ENCODE measurements at regions not wholly inside any gene's neighbourhood (a gene's known extent, or its start where the extent isn't known, plus 50 kb on each side); places are given as distances from the start of the nearest gene placed in this dataset.

GRCh38 chr3:118466795-118467330 is 567.8 kb downstream of the IGSF11 start:
- Histone ChIP-seq H2BK5ac (ENCODE audit: low read length) (no peak overlapping the region), H3K27me3 (ENCODE audit: insufficient read depth, low read length, poor library complexity) (no peaks in the 10 kb centered on the region), H3K4ac (ENCODE audit: low read depth, low read length) (no peak overlapping the region), H3K23ac (ENCODE audit: low read length) (no peak overlapping the region), H3K79me1 (ENCODE audit: low read length) (no peaks in the 10 kb centered on the region), H3K9ac (ENCODE audit: low read length) (no peak overlapping the region), H3K4me1 (ENCODE audit: control insufficient read depth, low read depth, low read length) (no peaks in the 10 kb centered on the region), H2BK120ac (ENCODE audit: low read depth, low read length) (no peak overlapping the region), H4K8ac (ENCODE audit: low read depth, low read length) (no peak overlapping the region), H2BK15ac (replicated peaks; ENCODE audit: low read depth) (no peak overlapping the region), H4K5ac (ENCODE audit: low read length) (no peak overlapping the region), H3K36me3 (ENCODE audit: control insufficient read depth, insufficient read depth, low read length) (no peaks in the 10 kb centered on the region), H2AK5ac (ENCODE audit: low read length) (no peak overlapping the region), H3K79me2 (ENCODE audit: control insufficient read depth, insufficient read depth, low read length) (no peaks in the 10 kb centered on the region), H3K56ac (ENCODE audit: low read length) (no peak overlapping the region), H3K27ac (ENCODE audit: low read depth, low read length) (no peak overlapping the region), H3K4me2 (ENCODE audit: low read length) (no peak overlapping the region), H3K18ac (ENCODE audit: low read length) (no peak overlapping the region), H3K4me3 (ENCODE audit: low read length) (no peak overlapping the region)
- DNase-seq: no peak
- no CpG with 5 or more reads among the region's 2 CpGs for WGBS (ENCODE audit: extremely low coverage, insufficient coverage, low lambda C conversion rate)

GRCh38 chr3:118468801-118469200 is 565.8 kb downstream of the IGSF11 start:
- Histone ChIP-seq H3K27ac (ENCODE audit: low read depth, low read length) (no peak overlapping the region), H3K18ac (ENCODE audit: low read length) (no peak overlapping the region), H2BK120ac (ENCODE audit: low read depth, low read length) (no peak overlapping the region), H3K4me2 (ENCODE audit: low read length) (no peak overlapping the region), H2BK15ac (replicated peaks; ENCODE audit: low read depth) (no peak overlapping the region), H3K23ac (ENCODE audit: low read length) (no peak overlapping the region), H2BK5ac (ENCODE audit: low read length) (no peak overlapping the region), H3K4ac (ENCODE audit: low read depth, low read length) (no peak overlapping the region), H2AK5ac (ENCODE audit: low read length) (no peak overlapping the region), H4K5ac (ENCODE audit: low read length) (no peak overlapping the region), H3K79me2 (ENCODE audit: control insufficient read depth, insufficient read depth, low read length) (no peaks in the 10 kb centered on the region), H3K56ac (ENCODE audit: low read length) (no peak overlapping the region), H3K4me1 (ENCODE audit: control insufficient read depth, low read depth, low read length) (no peaks in the 10 kb centered on the region), H3K27me3 (ENCODE audit: insufficient read depth, low read length, poor library complexity) (no peaks in the 10 kb centered on the region), H3K9ac (ENCODE audit: low read length) (no peak overlapping the region), H3K36me3 (ENCODE audit: control insufficient read depth, insufficient read depth, low read length) (no peaks in the 10 kb centered on the region), H3K4me3 (ENCODE audit: low read length) (no peak overlapping the region), H3K79me1 (ENCODE audit: low read length) (no peaks in the 10 kb centered on the region), H4K8ac (ENCODE audit: low read depth, low read length) (no peak overlapping the region)
- DNase-seq: no peak

- no peak overlapping the region for H3K9ac ChIP-seq (ENCODE audit: low read length)
- WGBS (ENCODE audit: extremely low coverage, insufficient coverage, low lambda C conversion rate): no CpG with 5 or more reads among the region's 1 CpG
These were observed 562.1 kb downstream of the IGSF11 start for GRCh38 chr3:118472586-118472985.

GRCh38 chr3:118473343-118473742 is 561.3 kb downstream of the IGSF11 start:
- Histone ChIP-seq H3K27me3 (ENCODE audit: insufficient read depth, low read length, poor library complexity) (no peaks in the 10 kb centered on the region), H3K79me1 (ENCODE audit: low read length) (no peaks in the 10 kb centered on the region), H2BK5ac (ENCODE audit: low read length) (no peak overlapping the region), H3K18ac (ENCODE audit: low read length) (no peak overlapping the region), H4K8ac (ENCODE audit: low read depth, low read length) (no peak overlapping the region), H2BK120ac (ENCODE audit: low read depth, low read length) (no peak overlapping the region), H3K4ac (ENCODE audit: low read depth, low read length) (no peak overlapping the region), H2BK15ac (replicated peaks; ENCODE audit: low read depth) (no peak overlapping the region), H3K4me3 (ENCODE audit: low read length) (no peak overlapping the region), H3K79me2 (ENCODE audit: control insufficient read depth, insufficient read depth, low read length) (no peaks in the 10 kb centered on the region), H3K9ac (ENCODE audit: low read length) (no peak overlapping the region), H3K27ac (ENCODE audit: low read depth, low read length) (no peak overlapping the region), H3K56ac (ENCODE audit: low read length) (no peak overlapping the region), H2AK5ac (ENCODE audit: low read length) (no peak overlapping the region), H3K23ac (ENCODE audit: low read length) (no peak overlapping the region), H3K36me3 (ENCODE audit: control insufficient read depth, insufficient read depth, low read length) (no peaks in the 10 kb centered on the region), H3K4me1 (ENCODE audit: control insufficient read depth, low read depth, low read length) (no peaks in the 10 kb centered on the region), H4K5ac (ENCODE audit: low read length) (no peak overlapping the region), H3K4me2 (ENCODE audit: low read length) (no peak overlapping the region)
- DNase-seq: no peak

More at GRCh38 chr3:118472586-118472985, 562.1 kb downstream of the IGSF11 start:
- H3K4ac ChIP-seq (ENCODE audit: low read depth, low read length): no peak overlapping the region
- no peak overlapping the region for H4K5ac ChIP-seq (ENCODE audit: low read length)
- no peak overlapping the region for H2AK5ac ChIP-seq (ENCODE audit: low read length)
- H3K56ac ChIP-seq (ENCODE audit: low read length): no peak overlapping the region
- H2BK120ac ChIP-seq (ENCODE audit: low read depth, low read length): no peak overlapping the region
- no peak overlapping the region for H2BK5ac ChIP-seq (ENCODE audit: low read length)
- no peaks in the 10 kb centered on the region for H3K79me1 ChIP-seq (ENCODE audit: low read length)
- no peak for DNase-seq
- no peak overlapping the region for H4K8ac ChIP-seq (ENCODE audit: low read depth, low read length)
- no peaks in the 10 kb centered on the region for H3K27me3 ChIP-seq (ENCODE audit: insufficient read depth, low read length, poor library complexity)
- no peaks in the 10 kb centered on the region for H3K79me2 ChIP-seq (ENCODE audit: control insufficient read depth, insufficient read depth, low read length)
- H3K36me3 ChIP-seq (ENCODE audit: control insufficient read depth, insufficient read depth, low read length): no peaks in the 10 kb centered on the region
- no peak overlapping the region for H3K18ac ChIP-seq (ENCODE audit: low read length)
- H3K4me1 ChIP-seq (ENCODE audit: control insufficient read depth, low read depth, low read length): no peaks in the 10 kb centered on the region
- no peak overlapping the region for H2BK15ac ChIP-seq (replicated peaks; ENCODE audit: low read depth)
- H3K4me2 ChIP-seq (ENCODE audit: low read length): no peak overlapping the region
- no peak overlapping the region for H3K27ac ChIP-seq (ENCODE audit: low read depth, low read length)
- no peak overlapping the region for H3K4me3 ChIP-seq (ENCODE audit: low read length)
- no peak overlapping the region for H3K23ac ChIP-seq (ENCODE audit: low read length)

GRCh38 chr3:118476885-118477618 is 557.6 kb downstream of the IGSF11 start:
- H3K56ac ChIP-seq (ENCODE audit: low read length): no peak overlapping the region
- no peak overlapping the region for H3K4me3 ChIP-seq (ENCODE audit: low read length)
- H2BK5ac ChIP-seq (ENCODE audit: low read length): no peak overlapping the region
- no peak overlapping the region for H3K4me2 ChIP-seq (ENCODE audit: low read length)
- H3K79me2 ChIP-seq (ENCODE audit: control insufficient read depth, insufficient read depth, low read length): no peaks in the 10 kb centered on the region
- no peak overlapping the region for H3K9ac ChIP-seq (ENCODE audit: low read length)
- H2BK15ac ChIP-seq (replicated peaks; ENCODE audit: low read depth): no peak overlapping the region
- H3K4me1 ChIP-seq (ENCODE audit: control insufficient read depth, low read depth, low read length): no peaks in the 10 kb centered on the region
- DNase-seq: no peak
- H3K36me3 ChIP-seq (ENCODE audit: control insufficient read depth, insufficient read depth, low read length): no peaks in the 10 kb centered on the region
- no peak overlapping the region for H4K8ac ChIP-seq (ENCODE audit: low read depth, low read length)
- H3K27ac ChIP-seq (ENCODE audit: low read depth, low read length): no peak overlapping the region
- no peak overlapping the region for H2BK120ac ChIP-seq (ENCODE audit: low read depth, low read length)
- no peak overlapping the region for H3K4ac ChIP-seq (ENCODE audit: low read depth, low read length)
- no peak overlapping the region for H2AK5ac ChIP-seq (ENCODE audit: low read length)
- no peak overlapping the region for H3K18ac ChIP-seq (ENCODE audit: low read length)
- H3K27me3 ChIP-seq (ENCODE audit: insufficient read depth, low read length, poor library complexity): no peaks in the 10 kb centered on the region
- H3K23ac ChIP-seq (ENCODE audit: low read length): no peak overlapping the region
- no peaks in the 10 kb centered on the region for H3K79me1 ChIP-seq (ENCODE audit: low read length)
- WGBS (ENCODE audit: extremely low coverage, insufficient coverage, low lambda C conversion rate): no CpG with 5 or more reads among the region's 2 CpGs
- no peak overlapping the region for H4K5ac ChIP-seq (ENCODE audit: low read length)

- Histone ChIP-seq H4K5ac (ENCODE audit: low read length) (no peak overlapping the region), H3K36me3 (ENCODE audit: control insufficient read depth, insufficient read depth, low read length) (no peaks in the 10 kb centered on the region), H3K4me3 (ENCODE audit: low read length) (no peak overlapping the region), H3K18ac (ENCODE audit: low read length) (no peak overlapping the region), H3K4me1 (ENCODE audit: control insufficient read depth, low read depth, low read length) (no peaks in the 10 kb centered on the region), H3K56ac (ENCODE audit: low read length) (no peak overlapping the region), H3K23ac (ENCODE audit: low read length) (no peak overlapping the region), H4K8ac (ENCODE audit: low read depth, low read length) (no peak overlapping the region), H3K27ac (ENCODE audit: low read depth, low read length) (no peak overlapping the region), H2AK5ac (ENCODE audit: low read length) (no peak overlapping the region), H3K4me2 (ENCODE audit: low read length) (no peak overlapping the region), H3K9ac (ENCODE audit: low read length) (no peak overlapping the region), H2BK5ac (ENCODE audit: low read length) (no peak overlapping the region), H3K79me1 (ENCODE audit: low read length) (no peaks in the 10 kb centered on the region), H3K4ac (ENCODE audit: low read depth, low read length) (no peak overlapping the region), H3K79me2 (ENCODE audit: control insufficient read depth, insufficient read depth, low read length) (no peaks in the 10 kb centered on the region), H2BK15ac (replicated peaks; ENCODE audit: low read depth) (no peak overlapping the region), H2BK120ac (ENCODE audit: low read depth, low read length) (no peak overlapping the region), H3K27me3 (ENCODE audit: insufficient read depth, low read length, poor library complexity) (no peaks in the 10 kb centered on the region)
- WGBS (ENCODE audit: extremely low coverage, insufficient coverage, low lambda C conversion rate): no CpG with 5 or more reads among the region's 2 CpGs
- DNase-seq: no peak
These were observed 556.9 kb downstream of the IGSF11 start for GRCh38 chr3:118477768-118478167.

All from mesendoderm (in vitro differentiated cells).